NCI-H526 (cell line): ENCODE measurements at regions not wholly inside any gene's neighbourhood (a gene's known extent, or its start where the extent isn't known, plus 50 kb on each side); places are given as distances from the start of the nearest gene placed in this dataset.
"Not testable (repeated sequence)": the region's sequence is repeated elsewhere in the genome, so short reads cannot be mapped to it uniquely, and the experiment has no call there.

Experiments
- DNase-seq, 2 experiments: peaks; one replicate each; lab custom pipeline; 2025; lab: John Stamatoyannopoulos, UW

DNA sequence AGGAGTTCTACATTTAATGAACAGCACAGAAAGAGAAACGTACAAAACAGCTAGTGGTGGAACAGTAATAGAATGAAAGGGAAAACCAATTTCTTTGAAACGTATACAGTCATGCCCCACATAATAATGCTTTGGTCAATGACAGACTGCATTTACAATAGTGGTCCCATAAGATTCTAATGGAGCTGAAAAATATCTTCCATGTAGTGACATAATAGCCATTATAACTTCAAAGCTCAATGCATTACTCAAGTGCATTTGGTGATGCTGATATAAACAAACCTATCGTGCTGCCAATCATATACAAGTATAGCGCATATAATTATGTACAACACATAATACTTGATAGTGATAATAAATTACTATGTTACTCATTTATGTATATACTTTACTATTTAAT, 1008.9 kb upstream of the FOXG1 start:
- not testable (repeated sequence) for DNase-seq

DNA sequence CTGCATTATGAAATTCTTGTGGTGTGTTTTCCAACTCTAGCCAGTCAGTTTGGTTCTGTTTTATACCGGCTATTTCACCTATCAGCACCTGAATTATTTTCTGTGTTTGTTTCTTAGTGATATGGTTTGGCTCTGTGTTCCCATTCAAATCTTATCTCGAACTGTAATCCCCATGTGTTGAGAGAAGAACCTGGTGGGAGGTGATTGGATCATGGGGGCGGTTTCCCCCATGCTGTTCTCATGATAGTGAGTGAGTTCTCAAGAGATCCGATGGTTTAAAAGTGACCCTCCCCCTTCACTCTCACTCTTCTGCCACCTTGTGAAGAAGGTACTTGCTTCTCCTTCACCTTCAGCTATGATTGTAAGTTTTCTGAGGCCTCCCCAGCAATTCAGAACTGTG, 1006.2 kb upstream of the FOXG1 start:
- DNase-seq: not testable (repeated sequence)

DNA sequence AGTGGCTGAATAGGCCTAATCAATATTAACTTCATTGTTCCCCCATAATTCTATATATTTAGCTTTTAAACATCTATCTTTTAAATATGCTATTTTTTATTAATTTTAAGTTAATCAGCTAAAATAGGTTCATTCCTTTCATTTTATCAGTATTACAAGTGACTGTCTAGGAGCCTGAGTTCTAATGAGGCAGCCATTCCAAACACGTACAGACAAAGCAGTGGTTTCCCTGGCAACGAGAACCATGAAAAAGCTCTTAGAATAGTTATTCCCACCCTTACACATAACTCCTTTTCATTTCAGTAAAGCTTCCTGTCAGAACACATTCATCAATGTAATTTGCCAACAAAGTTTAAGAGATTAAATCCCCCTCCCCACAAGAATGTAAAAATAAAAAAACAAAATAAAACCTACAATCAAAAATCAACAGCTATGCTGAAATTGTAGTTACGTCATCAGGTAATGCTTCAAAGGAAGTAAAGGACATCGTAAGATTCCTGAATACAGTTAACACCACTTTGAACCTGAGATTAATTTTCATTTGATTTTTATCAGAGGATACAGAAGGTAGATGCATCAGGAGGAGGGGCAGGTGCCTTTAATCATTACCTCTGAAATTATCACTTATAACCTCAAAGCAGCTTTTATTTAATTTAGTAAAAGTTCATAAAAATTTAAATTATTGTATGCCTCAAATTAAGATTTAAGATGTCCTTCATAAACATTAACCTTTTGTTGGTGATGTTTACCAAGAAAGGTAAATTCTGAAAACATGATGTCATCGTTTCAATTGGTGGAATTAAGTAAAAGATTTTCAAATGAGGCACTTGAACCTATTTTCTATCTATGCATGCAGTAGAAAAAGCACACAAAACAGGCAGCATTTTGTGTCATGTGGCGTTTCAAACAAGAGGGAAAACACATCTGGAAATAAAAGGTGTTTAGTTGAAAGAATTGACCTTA, 967.2 kb upstream of the FOXG1 start:
- not testable (repeated sequence) for DNase-seq

DNA sequence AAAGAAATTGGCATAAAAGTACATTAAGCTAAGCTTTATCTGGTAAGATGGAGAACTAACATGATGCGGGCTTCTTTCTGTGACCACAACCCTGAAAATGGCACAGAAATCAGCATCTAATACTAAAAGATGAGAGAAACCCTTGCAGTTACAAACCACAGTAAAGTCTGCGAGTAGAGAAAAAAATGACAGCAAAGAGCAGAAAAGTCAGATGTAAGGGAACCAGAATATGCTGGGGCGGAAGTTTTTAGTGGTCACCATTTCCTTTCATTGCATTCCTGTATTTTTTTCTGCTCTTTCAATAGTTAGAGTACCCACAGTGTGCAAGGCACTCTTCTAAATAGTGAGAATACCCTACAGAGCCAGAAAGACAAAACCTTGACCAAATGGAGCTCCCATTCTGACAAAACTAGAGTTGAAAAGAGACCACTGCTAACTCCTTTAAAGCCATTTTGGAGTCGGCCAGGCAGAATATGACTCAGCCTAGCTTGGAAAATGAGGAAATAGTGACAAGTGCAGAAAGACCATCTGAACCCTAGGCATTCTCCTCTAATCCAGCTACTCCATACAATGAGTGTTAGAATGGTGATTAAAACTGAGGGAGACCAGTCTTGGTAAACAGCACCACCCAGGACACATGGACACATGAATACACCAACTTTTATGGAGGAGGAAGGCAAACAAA, 948.7 kb upstream of the FOXG1 start:
- DNase-seq: not testable (repeated sequence)

DNA sequence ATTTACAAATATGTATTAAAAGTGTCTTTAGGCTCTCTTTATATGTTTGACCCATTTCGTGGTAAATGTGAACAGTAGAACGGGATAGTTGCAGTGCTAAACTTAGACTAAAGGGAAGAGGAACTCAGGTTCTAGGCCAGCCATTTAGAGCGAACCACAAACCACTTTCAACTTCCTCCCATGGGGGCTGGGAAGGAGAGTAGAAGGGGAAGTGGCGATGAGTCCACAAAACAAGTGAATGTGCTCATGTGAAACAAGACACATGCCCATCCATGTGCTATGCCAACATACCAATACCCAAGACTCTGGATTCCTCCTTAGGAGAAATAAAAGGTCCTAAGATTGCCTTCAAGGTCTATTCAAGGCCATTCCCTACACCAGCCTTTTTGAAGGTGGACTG, 940.4 kb upstream of the FOXG1 start:
- DNase-seq: not testable (repeated sequence)

DNA sequence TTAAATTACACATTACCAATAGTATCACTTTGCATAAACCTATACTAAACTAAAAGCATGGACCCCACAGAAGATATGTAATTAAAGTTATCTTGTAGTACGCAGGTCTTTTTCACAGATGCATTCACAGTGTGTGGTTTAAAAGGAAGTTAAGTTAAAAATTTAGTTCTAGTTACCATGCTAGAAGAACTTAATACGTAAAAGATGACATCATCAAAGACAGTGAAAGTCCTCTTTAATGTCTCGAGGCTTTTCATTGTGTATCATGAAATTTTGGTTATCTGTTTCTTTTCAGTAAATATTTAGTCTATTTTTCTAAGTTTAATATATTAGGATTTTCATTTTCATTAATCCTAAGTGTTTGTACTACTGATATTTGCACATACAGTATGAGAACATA, 934.6 kb upstream of the FOXG1 start:
- DNase-seq: not testable (repeated sequence)

DNA sequence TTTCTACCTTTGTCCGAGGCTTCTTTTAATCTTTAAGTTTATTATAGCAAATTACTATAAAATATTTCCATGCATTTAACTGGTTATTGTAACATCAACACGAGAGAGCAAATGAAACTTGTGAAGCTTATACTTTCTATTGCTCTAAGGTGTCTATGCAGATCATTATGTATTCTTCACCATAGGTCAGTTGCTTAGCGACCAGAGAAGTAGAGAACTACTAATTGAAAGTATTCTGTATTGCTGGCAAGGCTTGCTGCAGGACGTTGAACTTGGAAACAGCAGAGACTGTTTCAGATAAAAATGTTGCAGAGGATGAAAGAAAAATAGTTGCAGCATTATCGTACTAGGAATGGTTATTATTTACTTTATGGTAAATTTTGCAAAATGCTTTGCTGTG, 933.6 kb upstream of the FOXG1 start:
- not testable (repeated sequence) for DNase-seq

DNA sequence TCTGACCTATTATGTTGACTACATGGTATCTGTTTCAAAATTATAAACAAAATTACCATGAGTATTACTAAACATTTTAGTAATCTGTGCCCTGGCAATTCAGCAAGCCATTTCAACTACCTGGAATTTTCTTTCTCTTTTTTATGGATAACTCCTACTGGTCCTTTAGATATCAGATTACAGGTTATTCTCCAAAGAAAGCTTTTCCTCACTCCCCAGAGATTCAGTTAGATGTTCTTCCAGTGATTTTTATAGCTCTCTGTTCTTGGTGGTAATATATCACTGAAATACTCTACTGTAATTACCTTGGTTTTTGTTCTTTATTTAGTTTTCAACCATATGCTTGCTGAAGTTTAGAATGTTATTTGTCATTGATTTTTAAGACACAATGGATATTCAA, 930.2 kb upstream of the FOXG1 start:
- no peak for DNase-seq

DNA sequence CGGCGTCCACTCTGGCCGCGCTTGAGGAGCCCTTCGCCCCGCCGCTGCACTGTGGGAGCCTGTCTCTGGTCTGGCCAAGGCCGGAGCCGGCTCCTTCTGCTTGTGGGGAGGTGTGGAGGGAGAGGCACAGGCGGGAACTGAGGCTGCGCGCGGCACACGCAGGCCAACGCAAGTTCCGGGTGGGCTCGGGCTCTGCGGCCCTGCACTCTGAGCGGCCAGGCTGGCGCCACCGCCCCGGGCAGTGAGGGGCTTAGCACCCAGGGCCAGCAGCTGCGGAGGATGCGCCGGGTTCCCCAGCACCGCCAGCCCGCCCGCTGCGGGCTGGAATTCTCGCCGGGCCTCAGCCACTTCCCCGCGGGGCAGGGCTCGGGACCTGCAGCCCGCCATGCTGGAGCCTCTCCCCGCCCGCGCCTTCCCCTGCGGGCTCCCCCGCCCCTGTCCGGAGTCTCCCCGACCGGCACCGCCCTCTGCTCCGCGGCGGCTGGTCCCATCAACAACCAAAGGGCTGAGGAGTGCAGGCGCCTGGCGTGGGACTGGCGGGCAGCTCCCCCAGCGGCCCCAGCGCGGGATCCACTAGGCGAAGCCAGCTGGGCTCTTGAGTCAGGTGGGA, 921.2 kb upstream of the FOXG1 start:
- DNase-seq: no peak

DNA sequence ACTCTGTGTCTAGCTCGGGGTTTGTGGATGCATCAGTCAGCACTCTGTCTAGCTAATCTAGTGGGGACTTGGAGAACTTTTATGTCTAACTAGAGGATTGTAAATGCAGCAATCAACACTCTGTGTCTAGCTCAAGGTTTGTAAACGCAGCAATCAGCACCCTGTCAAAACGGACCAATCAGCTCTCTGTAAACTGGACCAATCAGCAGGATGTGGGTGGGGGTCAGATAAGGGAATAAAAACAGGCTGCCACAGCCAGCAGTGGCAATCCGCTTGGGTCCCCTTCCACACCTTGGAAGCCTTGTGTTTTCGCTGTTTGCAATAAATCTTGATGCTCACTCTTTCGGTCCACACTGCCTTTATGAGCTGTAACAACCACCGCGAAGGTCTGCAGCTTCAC, 920.7 kb upstream of the FOXG1 start:
- DNase-seq: no peak

DNA sequence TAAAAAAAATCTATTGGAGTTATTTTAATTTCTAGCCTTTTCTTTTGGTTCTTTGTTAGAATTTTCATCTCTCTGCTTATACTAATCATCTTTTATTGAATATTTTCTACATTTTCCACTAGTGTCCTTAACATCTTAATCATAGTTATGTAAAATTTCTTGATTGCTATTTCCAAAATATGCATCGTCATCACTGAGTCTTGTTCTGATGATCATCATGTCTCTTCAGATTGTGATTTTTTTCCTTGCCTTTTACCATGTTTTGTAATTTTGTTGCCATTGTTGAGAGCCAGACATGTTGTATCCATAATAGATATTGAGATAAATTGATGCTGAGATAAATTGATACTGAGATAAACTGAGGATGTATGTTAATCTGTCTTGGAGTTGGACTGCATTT, 919.1 kb upstream of the FOXG1 start:
- not testable (repeated sequence) for DNase-seq

DNA sequence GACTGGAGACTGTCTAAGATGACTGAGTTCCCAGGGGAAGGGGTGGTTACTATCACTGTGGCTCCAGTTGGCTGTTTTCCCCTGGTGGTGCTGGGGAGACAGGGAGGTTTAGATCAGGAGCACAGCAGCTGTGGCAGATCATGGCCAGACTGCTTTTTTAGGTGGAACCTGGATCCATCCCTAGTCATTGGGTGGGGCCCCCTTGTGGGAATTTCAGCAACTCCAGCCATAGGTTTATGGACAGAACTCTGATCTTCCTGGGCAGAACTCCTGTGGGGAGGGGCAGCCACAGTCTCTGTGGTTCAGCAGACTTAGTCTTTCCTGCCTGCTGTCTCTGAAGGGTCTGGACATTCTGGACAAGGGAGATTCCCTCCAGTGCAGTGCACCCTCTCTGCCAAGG, 917.4 kb upstream of the FOXG1 start:
- not testable (repeated sequence) for DNase-seq

DNA sequence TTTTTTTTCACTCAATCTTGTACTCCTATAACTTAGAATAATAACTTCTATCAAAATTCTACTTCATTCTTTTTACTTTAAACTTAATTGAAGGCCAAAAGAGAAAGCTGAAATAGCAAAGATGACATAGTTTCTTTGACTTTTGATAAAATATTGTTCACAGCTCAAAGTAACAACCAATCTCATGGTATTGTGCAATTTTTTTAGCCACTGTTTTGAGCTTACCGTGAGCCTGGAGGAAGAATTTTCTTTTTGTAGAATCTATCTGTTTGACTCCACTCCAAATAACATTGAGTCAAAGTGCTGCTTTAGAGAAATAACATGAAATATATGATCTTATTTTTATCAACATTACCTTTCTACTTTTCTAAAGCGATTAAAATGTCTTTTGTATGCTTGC, 903.9 kb upstream of the FOXG1 start:
- no peak for DNase-seq

DNA sequence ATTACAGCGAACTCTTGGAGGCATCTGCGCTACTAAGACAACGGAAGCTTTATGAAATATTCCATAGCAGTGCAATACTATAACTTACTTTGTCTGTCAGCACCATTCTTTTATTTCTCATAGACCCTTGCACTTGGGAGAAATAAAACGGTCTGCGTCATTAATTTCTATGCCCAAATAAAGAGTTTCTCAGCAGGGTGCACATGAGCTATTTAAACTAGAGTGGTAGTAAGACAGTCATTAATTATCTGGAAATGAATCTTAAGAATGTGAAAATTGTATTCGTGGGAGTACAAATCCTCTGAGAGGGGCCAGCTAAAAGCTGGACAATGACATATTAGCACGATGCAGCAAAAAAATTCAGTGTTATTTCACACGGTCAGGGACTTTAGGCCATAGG, 903.4 kb upstream of the FOXG1 start:
- no peak for DNase-seq

DNA sequence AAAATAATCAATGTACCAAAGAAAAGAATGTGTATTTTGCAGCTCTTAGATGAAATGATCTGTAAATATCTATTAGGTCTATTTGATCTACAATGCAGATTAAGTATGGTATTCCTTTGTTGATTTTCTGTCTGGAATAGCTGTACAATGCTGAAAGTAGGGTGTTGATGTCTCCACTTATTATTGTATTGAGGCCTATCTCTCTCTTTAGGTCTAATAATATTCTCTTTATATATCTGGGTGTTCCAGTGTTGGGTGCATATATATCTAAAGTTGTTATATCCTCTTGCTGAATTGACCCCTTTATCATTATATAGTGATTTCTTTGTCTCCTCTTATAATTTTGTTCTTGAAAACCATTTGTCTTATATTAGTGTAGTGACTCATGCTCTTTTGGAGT, 885.5 kb upstream of the FOXG1 start:
- DNase-seq: no peak

DNA sequence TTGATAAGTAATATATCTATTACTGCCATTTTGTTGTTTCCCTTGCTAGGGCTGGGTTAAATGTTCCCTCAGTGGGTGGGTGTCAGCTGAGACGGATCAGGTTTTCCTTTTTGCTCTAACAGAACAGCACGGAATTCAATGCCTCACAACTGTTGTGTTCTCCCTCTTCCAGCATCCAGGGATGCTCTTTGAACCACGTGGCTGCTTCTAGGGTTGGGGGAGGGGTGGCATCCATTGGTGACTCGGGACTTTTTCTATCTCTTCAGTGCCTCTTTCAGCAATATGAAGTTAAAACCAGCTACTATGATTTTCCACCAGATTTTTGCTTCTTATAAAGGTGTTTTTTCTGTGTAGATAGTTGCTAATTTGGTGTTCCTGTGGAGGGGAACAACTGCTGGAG, 884.9 kb upstream of the FOXG1 start:
- DNase-seq: no peak

DNA sequence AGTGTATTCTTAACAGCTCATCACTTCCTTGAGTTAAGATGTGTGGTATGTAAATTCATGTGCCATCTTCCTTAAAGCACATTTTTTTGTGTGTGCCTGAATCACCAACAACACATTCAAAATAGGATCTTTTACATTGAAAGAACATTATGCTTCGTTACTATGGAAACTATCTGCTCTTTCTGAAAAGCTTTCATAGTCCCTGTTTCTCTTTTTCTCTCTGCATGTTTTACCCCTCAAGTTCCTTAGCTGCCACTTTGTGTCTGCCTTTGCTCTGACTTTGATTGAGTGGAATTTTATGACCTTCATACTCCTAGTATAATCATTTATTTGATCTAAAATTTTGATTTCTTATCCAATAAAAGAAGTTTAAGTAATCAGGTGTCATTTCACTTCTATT, 880.3 kb upstream of the FOXG1 start:
- no peak for DNase-seq

DNA sequence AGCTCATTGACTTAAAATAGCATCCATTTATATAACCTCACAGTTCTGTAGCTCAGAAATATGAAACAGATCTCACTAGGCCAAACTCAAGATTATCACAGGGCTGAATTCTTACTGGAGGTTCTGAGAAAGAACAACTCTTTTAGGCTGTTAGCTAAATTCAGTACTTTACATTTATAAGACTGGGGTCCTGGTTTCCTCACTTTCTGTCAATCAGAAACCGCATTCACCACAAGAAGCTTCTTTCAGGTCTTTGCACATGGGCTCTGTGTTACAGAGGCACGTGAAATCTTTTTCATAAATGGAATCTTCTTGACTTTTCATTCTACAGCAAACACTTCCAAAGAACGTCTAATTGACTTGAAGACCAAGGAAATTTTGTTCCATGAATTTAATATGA, 876.3 kb upstream of the FOXG1 start:
- DNase-seq: no peak

DNA sequence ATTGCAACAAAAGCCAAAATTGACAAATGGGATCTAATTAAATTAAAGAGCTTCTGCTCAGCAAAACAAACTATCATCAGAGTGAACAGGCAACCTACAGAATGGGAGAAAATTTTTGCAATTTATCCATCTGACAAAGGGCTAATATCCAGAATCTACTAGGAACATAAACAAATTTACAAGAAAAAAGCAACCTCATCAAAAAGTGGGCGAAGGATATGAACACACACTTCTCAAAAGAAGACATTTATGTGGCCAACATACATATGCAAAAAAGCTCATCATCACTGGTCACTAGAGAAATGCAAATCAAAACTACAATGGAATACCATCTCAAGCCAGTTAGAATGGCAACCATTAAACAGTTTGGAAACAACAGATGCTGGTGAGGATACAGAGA, 858.1 kb upstream of the FOXG1 start:
- not testable (repeated sequence) for DNase-seq

DNA sequence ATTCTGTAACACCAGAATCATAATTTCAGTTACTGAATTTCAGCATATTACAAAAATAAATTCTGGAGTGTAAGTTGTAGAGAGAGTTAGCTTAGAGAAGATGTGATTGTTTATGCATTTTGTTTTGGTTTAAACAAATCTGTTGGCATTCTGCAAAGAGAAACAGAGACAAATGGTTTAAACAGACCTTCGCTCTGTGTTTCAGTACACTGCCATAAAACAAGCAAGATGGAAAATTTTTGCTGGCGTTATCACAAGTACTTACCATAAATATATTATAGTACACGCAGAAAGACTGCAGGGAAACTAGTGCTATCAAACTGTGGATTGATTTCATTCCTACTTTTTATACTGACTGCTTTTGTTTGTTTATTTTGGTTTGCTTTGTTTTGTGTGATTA, 850.3 kb upstream of the FOXG1 start:
- no peak for DNase-seq

DNA sequence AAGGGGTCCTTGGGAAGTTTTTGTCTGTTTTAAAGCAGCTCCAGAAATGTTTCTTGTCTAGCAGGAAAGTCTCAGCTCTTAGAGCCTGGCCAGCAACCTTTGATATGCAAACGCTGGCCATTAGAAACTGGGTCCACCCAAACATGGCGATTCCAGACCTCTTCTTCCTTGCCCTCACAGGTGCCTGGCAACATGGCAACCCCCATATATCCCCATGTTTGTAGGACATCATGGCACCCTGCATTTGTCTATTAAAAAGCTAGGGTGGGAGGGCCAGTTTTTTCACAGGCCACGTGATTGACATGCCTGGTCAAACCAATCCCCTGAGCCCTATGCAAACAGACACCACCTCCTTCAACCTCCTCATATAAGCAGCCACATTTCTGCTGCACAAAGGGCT, 848.7 kb upstream of the FOXG1 start:
- no peak for DNase-seq

DNA sequence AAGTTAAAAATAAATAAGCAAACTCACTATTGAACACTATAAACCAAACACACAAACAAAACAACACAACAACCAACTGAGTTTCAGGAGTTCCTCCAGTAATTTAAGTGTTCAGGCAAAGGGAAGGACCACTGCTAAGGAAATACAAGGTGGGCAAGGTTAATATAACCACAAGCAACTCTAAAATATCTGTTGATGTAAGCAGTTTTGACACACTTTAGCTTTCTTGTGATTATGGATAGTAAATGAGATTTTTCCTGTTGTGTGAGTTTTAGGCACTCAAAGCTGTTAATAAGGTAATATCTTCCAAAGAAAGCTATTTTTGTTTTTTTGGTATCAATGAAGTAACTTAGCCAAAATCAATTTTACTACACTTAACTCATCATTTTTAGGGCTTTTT, 839.1 kb upstream of the FOXG1 start:
- DNase-seq: no peak

DNA sequence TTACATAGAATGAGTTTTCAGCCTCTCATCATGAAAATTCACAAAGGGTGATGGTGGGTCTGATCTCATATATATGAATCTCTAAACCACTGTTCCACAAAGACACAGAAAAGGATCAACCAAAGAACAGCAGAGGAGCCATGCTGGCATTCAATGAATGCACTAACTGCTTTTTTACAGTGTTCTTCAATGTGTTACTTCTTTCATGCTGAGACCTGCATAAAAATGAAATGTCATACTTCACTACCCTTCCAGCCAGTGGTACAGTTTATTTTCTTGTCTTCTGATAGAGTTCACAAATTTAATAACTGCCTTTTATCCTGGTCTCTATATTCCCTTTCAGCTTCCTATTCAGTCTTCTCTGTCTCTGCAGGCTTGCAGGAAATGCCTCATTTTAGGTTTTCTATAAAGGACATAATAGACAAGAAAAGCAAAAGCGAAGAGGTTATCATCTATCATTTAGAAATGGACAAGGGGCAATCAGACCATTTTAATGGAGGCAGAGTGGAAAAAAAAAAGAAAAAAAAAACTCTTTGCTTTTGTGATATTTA, 836.7 kb upstream of the FOXG1 start:
- DNase-seq: no peak
